ENCODE measurements at regions not wholly inside any gene's neighbourhood (a gene's known extent, or its start where the extent isn't known, plus 50 kb on each side); places are given as distances from the start of the nearest gene placed in this dataset.

DNA sequence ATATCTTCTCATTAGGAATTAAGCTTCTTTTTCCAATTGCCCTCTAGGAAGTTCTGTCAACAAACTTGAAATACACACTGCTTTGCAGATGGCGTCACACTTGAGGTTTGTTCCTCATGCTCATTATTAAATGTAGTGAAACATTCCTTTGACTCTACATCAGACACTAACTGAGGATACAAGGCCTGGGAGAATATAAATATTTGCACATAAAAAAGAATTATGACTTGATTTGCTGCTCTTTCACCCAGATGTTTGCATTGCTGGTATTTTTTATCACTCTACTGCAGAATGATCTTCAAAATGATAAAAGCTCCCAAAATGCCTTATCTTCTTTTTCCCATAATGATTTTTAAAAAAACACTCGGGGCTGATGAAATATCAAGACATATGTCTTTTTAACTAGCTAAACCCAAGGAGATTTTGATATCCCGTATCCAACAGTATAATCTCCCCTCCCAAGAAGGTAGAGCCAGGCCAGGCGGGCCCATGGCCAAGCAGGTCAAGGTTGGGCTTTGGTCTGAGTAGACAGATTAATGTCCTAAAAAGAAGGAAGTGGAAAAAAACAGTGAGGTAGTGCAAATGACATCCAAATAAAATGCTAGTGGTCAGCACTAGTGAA is 264.6 kb downstream of the HHIPL2 start:
- TF ChIP-seq Cebpa-rat (IDR thresholded peaks at IDR 0.05), result no peak
- Histone ChIP-seq H3K9me3 (no peaks in the 10 kb centered on the region), H3K4me3 (no peak overlapping the region), H4K20me1 (no peaks in the 10 kb centered on the region), H3K9ac (no peak overlapping the region), H3K27ac (no peak overlapping the region), H3K4me1 (peaks cover 7% of the 10 kb centered on the region), H3K27me3 (no peaks in the 10 kb centered on the region), H3K36me3 (no peaks in the 10 kb centered on the region), H3K4me2 (no peak overlapping the region)

DNA sequence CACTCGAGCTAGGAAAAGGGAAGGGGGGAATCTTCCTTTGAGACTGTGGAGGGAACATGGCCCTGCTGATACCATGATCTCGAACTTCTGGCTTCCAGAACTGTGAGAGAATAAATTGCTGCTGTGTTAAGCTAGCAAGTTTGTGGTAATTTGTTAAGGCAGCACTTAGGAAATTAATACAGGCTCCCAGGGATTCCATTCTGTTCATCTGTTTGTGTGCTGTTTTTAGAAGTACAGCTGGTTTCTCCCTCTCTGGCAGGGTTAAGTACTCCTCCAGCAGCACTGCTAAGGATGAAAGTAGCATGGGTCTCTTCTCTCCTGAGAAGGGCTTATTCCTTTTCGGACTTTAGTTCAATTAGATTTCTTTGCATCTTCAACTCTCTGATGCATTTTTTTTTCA is 268.3 kb downstream of the HHIPL2 start:
- Histone ChIP-seq H3K27ac (no peak overlapping the region), H3K9me3 (no peaks in the 10 kb centered on the region), H3K4me3 (no peak overlapping the region), H3K4me1 (no peaks in the 10 kb centered on the region), H4K20me1 (no peaks in the 10 kb centered on the region), H3K9ac (no peak overlapping the region), H3K36me3 (no peaks in the 10 kb centered on the region), H3K27me3 (no peaks in the 10 kb centered on the region), H3K4me2 (no peak overlapping the region)
- TF ChIP-seq Cebpa-rat (IDR thresholded peaks at IDR 0.05), result no peak

DNA sequence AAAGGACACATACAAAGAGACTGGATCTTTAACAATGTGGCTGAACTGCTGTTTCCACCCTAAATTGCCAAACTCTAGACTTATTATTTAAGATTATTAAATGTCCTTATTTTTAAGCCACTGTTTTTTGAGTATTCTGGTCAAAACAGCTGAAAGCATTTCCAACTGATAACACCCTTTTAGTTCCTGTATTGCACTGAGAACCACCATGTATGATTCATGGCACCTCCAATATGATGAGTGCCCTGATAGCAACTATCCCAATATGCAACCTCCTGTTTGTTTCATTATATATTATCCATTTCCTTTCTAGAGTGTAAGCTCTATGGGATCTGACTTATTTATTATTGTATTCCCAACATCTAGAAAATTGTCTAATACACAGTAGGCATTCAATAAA is 269.4 kb downstream of the HHIPL2 start:
- Histone ChIP-seq H3K27me3 (no peaks in the 10 kb centered on the region), H3K4me2 (no peak overlapping the region), H3K36me3 (no peaks in the 10 kb centered on the region), H3K9me3 (no peaks in the 10 kb centered on the region), H3K4me1 (no peaks in the 10 kb centered on the region), H3K27ac (no peak overlapping the region), H3K9ac (no peak overlapping the region), H3K4me3 (no peak overlapping the region), H4K20me1 (no peaks in the 10 kb centered on the region)
- no peak for TF ChIP-seq Cebpa-rat (IDR thresholded peaks at IDR 0.05)

DNA sequence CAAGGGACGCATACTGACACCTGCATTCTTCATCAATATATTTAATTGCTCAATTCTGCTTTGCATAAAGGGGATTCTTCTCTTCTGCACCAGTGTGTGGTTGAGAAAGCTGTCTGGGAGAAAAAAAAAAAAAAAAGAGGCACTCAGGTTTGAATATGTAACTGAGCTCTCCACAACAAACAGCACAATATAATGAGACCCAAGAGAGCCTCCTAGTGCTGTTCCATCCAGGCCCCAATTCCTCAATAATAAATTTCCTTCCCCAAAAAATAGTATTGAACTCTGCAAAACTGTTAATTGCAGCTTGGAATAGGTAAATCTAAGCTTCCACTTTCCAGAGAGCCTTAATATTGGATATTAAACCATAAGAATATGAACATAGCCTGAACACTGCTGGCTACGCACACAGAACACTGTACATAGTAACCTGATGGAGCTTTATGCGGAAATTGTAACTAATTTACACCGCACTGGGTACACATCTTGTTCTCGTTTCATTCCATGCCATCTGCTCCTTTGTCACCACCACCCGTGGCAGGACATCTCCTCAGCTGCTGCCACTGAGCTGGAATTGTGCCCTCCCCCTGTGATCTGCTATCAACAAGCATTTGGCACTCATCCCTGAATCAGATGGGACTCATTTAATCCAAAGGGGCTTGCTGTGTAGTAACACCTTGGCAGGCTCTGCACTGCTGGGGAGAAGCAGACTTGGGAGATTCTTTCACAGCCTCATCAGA is 272.0 kb downstream of the HHIPL2 start:
- H4K20me1 ChIP-seq, result no peaks in the 10 kb centered on the region
- H3K9me3 ChIP-seq, result no peaks in the 10 kb centered on the region
- no peaks in the 10 kb centered on the region for H3K36me3 ChIP-seq
- no peak overlapping the region for H3K9ac ChIP-seq
- no peak overlapping the region for H3K4me2 ChIP-seq
- H3K27ac ChIP-seq, result no peak overlapping the region
- H3K4me1 ChIP-seq, result no peaks in the 10 kb centered on the region
- no peak overlapping the region for H3K4me3 ChIP-seq
- no peaks in the 10 kb centered on the region for H3K27me3 ChIP-seq
- TF ChIP-seq Cebpa-rat (IDR thresholded peaks at IDR 0.05), result no peak

DNA sequence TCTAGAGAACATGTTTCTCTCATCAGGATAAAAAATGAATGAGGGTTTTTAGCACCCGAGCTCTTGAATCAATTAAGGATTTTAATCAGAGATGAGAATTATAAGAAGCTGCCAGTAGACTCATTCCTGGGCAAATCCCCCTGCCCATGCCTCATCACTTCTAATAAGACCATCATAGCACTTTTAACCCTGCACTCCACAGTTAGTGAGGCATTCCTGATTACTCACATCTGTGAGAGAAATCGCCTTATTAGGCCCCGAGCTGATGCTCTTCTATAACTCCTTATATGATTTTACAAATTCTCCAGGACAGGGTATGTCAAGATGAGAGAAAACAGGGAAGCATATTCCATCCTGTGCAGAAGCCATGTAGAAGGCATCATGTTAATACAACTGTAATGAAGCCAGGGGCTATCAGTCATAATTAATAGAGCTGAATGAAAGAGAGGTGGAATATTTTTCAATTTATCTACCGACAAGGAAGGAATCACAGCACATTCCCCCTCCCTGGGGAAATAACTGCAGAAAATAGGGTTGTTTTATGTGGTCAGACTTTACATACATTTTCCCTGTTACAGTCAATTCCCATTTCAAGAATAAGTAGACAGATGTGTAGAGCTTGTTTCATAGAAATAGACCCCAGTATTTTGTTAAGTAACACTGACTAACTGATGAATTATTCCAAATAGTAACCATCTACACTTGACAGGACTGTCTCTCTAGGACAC is 272.7 kb downstream of the HHIPL2 start:
- TF ChIP-seq Cebpa-rat (IDR thresholded peaks at IDR 0.05), result no peak
- Histone ChIP-seq H3K27me3 (no peaks in the 10 kb centered on the region), H3K4me3 (no peak overlapping the region), H4K20me1 (no peaks in the 10 kb centered on the region), H3K27ac (no peak overlapping the region), H3K9ac (no peak overlapping the region), H3K4me1 (no peaks in the 10 kb centered on the region), H3K36me3 (no peaks in the 10 kb centered on the region), H3K9me3 (no peaks in the 10 kb centered on the region), H3K4me2 (no peak overlapping the region)

DNA sequence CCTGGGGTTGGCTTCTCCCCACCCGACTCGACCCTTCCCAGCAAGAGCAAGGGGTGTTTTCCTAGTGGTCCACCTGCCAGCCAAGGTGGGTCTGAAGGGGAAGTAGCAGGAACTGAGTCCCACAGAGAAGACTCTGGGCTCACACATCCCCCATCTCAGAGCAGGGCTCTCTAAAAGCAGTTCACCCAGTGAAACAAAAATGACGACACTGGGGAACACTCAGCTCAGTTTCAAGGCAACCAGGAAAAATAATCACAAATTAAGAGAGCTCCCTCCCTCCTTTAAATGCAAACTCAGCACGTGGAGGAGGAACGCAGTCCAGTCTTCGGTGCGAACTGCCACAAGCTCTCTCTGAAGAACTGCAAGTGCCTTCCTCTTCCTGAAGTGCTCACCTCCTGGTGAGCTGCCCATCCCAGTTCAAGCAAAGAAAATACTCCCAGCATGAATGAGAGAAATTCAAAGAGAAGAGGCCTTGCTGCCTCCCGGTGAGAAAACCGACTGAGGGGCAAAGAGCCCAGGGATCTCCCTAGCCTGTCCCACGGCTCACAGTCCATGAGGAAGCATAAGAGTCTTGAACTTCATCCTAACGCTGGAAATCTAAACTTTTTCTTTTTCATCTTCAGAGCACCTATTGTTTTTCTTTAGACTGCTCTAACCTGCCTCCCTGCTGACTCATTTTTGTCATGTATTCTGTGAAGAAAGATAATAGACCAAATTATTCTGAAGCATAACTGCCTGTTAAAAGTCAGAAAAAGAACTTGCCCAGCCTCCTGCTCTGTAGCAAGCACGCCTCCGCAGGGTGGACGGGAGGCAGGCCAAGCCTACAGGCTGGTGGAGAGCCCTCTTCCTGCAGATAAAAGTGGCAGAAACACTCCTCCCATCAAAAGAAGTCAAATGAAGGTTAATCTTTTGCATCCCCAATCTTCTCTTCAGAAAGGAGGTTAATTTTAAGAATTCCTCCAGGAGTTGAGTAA is 281.4 kb downstream of the HHIPL2 start:
- no peaks in the 10 kb centered on the region for H3K27me3 ChIP-seq
- H4K20me1 ChIP-seq, result no peaks in the 10 kb centered on the region
- no peak overlapping the region for H3K4me2 ChIP-seq
- TF ChIP-seq Cebpa-rat (IDR thresholded peaks at IDR 0.05), result no peak
- no peak overlapping the region for H3K9ac ChIP-seq
- H3K27ac ChIP-seq, result no peak overlapping the region
- H3K4me1 ChIP-seq, result no peaks in the 10 kb centered on the region; the same call in 1 of the 2 replicates
- H3K36me3 ChIP-seq, result no peaks in the 10 kb centered on the region
- H3K9me3 ChIP-seq, result no peaks in the 10 kb centered on the region
- no peak overlapping the region for H3K4me3 ChIP-seq

DNA sequence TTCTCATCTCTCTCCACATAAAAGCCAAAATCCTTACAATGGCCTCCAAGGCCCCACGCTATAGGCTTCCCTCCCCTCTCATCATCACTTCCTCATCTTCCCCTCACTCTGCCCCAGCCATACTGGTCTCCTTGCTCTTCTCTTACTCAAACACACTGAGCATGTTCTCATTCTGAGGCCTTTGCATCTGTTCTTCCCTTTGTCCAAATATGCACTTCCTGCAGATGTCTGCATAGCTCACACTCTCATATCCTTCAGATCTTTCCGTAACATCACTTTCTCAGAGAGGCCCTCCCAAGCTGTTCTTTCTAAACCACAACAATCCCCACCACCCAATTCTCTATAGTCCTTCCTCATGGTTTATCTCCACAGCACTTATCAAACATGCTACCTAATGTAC is 284.1 kb downstream of the HHIPL2 start:
- H3K9ac ChIP-seq, result no peak overlapping the region

DNA sequence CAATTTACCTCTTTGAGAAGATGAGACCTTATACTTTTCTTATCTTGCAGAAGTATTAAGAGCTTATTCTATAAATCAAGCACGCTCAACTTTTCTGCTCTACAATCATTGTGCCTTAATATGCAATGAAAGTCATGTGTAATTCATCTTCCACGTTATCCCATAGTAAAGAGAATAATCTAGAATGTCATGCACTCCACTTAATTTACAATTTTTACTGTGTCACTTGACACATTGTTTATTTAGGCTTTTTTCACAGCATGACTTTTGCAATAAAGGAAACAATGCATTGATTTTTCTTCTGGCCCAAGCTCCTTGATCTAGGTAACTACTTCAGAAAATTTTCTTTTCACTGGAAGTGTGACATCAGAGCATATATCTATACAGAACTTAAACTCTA is 290.9 kb downstream of the HHIPL2 start:
- Histone ChIP-seq H3K4me1 (no peaks in the 10 kb centered on the region), H3K4me3 (no peak overlapping the region), H3K9me3 (no peaks in the 10 kb centered on the region), H3K9ac (no peak overlapping the region), H4K20me1 (no peaks in the 10 kb centered on the region), H3K4me2 (no peak overlapping the region), H3K27me3 (no peaks in the 10 kb centered on the region), H3K27ac (no peak overlapping the region), H3K36me3 (no peaks in the 10 kb centered on the region)
- TF ChIP-seq Cebpa-rat (IDR thresholded peaks at IDR 0.05), result no peak

More for the DNA sequence above, 284.1 kb downstream of the HHIPL2 start:
- no peak for TF ChIP-seq Cebpa-rat (IDR thresholded peaks at IDR 0.05)
- no peak overlapping the region for H3K4me3 ChIP-seq
- no peaks in the 10 kb centered on the region for H4K20me1 ChIP-seq
- H3K9me3 ChIP-seq, result no peaks in the 10 kb centered on the region
- H3K27ac ChIP-seq, result no peak overlapping the region
- H3K36me3 ChIP-seq, result no peaks in the 10 kb centered on the region
- H3K4me2 ChIP-seq, result no peak overlapping the region
- H3K4me1 ChIP-seq, result no peaks in the 10 kb centered on the region; the same call in 1 of the 2 replicates
- no peaks in the 10 kb centered on the region for H3K27me3 ChIP-seq

DNA sequence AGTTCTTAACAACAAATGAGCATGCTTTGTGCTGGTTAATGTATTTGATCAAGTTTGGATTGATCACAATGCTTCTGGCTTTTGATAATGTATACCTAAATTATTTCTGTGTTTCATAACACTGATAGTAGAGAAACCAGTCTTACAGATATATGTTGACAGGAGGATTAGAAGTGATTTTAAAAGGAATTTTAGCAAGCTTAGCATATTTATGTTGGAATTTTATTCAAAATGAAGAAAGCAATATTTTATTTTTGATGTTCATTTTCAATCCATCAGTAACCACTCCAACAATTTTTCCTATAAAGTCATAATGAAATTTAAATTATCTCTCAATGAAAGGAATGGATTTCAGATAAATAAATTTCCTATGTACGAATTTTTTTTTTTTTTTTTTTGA is 291.8 kb downstream of the HHIPL2 start:
- no peaks in the 10 kb centered on the region for H3K9me3 ChIP-seq
- no peak overlapping the region for H3K27ac ChIP-seq
- H3K4me3 ChIP-seq, result no peak overlapping the region
- no peaks in the 10 kb centered on the region for H4K20me1 ChIP-seq
- H3K4me1 ChIP-seq, result no peaks in the 10 kb centered on the region
- TF ChIP-seq Cebpa-rat (IDR thresholded peaks at IDR 0.05), result no peak
- no peak overlapping the region for H3K4me2 ChIP-seq
- H3K36me3 ChIP-seq, result no peaks in the 10 kb centered on the region
- no peaks in the 10 kb centered on the region for H3K27me3 ChIP-seq
- H3K9ac ChIP-seq, result no peak overlapping the region

Data from BLaER1 (cell line).